Esophagus muscularis mucosa (tissue), 4 donors: ENCODE measurements at regions not wholly inside any gene's neighbourhood (a gene's known extent, or its start where the extent isn't known, plus 50 kb on each side); places are given as distances from the start of the nearest gene placed in this dataset.

Source experiments
- DNase-seq: peaks from one replicate; pipeline ENCODE4 v3.0.0-alpha.2; 2017; ENCODE audit errors: extremely low spot score
- H3K27ac ChIP-seq, 4 donors: fragments of 200-600 bp; sonication (generic); replicated peaks in 1 of 4; 1 replicate in 3 of 4; 2 replicates in 1 of 4; pipeline ENCODE4 v1.5.1; 2016 to 2019; ENCODE audit warnings: mild to moderate bottlenecking in 1 of 4
- H3K27me3 ChIP-seq, 4 donors: fragments of 200-600 bp; sonication (generic); one replicate each; pipeline versions ENCODE4 v1.5.1 to v1.6.0; 2016 to 2019
- H3K36me3 ChIP-seq, 4 donors: fragments of 200-600 bp; sonication (generic); one replicate each; pipeline ENCODE4 v1.5.1; 2016 to 2019
- H3K4me1 ChIP-seq, 4 donors: fragments of 200-600 bp; sonication (generic); one replicate each; pipeline ENCODE4 v1.5.1; 2016 to 2019
- H3K4me3 ChIP-seq, 4 donors: fragments of 200-600 bp; sonication (generic); 1 replicate in 2 of 4; 2 replicates in 2 of 4; pipeline ENCODE4 v1.5.1; 2016 to 2019; ENCODE audit warnings: mild to moderate bottlenecking in 4 of 4, moderate library complexity in 1 of 4
- H3K9me3 ChIP-seq, 4 donors: fragments of 200-600 bp; sonication (generic); 1 replicate in 3 of 4; 2 replicates in 1 of 4; pipeline ENCODE4 v1.5.1; 2016 to 2019
- EP300 ChIP-seq: sonication (generic); formaldehyde crosslinking; IDR thresholded peaks from one replicate; pipeline ENCODE4 v1.6.1; 2017; ENCODE audit warnings: antibody characterized with exemption
- POLR2A ChIP-seq: fragments of 450-650 bp; IDR thresholded peaks from one replicate; pipeline ENCODE4 v1.6.1; 2017; ENCODE audit warnings: antibody characterized with exemption, moderate library complexity, mild to moderate bottlenecking, low read depth
- POLR2AphosphoS5 ChIP-seq, 2 donors: sonication (generic); formaldehyde crosslinking; IDR thresholded peaks; one replicate each; pipeline ENCODE4 v1.6.1; 2017; ENCODE audit warnings: antibody characterized with exemption in 2 of 2
- WGBS: methylation state at CpG from one replicate; pipeline ENCODE4 v1.1.5; 2018; 5-methylcytosine and 5-hydroxymethylcytosine counted together
- intact Hi-C: fragments of 100-400 bp; cut with DNase I; formaldehyde crosslinking; loops from one replicate; pipeline ENCODE4 v1.15.1; 2023
- TF ChIP-seq, protein P1 (sequence below), 3 experiments: fragments of 200-600 bp in 2 of 3; fragments of 450-650 bp in 1 of 3; sonication (generic) in 2 of 3; IDR thresholded peaks; one replicate each; pipeline ENCODE4 v1.5.1; 2017 to 2019; ENCODE audit warnings: antibody characterized with exemption in 3 of 3, mild to moderate bottlenecking in 2 of 3, moderate library complexity in 1 of 3

GRCh38 chr10:8532647-8533046 is 478.2 kb downstream of the GATA3 start:
- TF ChIP-seq POLR2A (no peak), EP300 (no peak)
- TF ChIP-seq, protein P1, sequence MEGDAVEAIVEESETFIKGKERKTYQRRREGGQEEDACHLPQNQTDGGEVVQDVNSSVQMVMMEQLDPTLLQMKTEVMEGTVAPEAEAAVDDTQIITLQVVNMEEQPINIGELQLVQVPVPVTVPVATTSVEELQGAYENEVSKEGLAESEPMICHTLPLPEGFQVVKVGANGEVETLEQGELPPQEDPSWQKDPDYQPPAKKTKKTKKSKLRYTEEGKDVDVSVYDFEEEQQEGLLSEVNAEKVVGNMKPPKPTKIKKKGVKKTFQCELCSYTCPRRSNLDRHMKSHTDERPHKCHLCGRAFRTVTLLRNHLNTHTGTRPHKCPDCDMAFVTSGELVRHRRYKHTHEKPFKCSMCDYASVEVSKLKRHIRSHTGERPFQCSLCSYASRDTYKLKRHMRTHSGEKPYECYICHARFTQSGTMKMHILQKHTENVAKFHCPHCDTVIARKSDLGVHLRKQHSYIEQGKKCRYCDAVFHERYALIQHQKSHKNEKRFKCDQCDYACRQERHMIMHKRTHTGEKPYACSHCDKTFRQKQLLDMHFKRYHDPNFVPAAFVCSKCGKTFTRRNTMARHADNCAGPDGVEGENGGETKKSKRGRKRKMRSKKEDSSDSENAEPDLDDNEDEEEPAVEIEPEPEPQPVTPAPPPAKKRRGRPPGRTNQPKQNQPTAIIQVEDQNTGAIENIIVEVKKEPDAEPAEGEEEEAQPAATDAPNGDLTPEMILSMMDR (IDR thresholded peaks at IDR 0.05): no peak
- Histone ChIP-seq H3K27me3 (peaks cover 0 to 15% (median 0%) of the 10 kb centered on the region in 4 donors), H3K27ac (no peak overlapping the region)

DNA sequence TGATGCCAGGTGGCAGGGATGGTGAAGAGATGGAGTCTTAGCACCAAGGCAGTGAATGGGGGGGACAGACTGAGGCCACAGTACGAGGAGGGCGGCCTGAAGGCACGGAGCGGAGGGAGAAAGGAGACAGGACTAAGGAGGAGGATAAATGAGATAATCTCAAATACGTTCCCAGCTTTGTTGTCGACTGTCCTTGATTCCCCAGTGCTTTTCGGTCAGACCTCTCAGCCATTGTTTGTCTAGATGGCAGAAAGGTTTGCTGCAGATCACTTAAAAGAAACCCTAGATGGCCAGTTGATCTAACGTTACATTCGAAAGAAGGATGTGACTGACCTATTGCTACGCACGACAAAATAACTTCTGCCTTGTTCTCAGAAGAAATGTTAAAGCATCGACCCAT is 479.0 kb downstream of the GATA3 start:
- TF ChIP-seq, protein P1 (IDR thresholded peaks at IDR 0.05): no peak
- no peak for TF ChIP-seq EP300
- TF ChIP-seq POLR2A: no peak
- TF ChIP-seq POLR2AphosphoS5 (IDR thresholded peaks at IDR 0.05): no peak
- H3K4me3 ChIP-seq: no peak overlapping the region
- peaks cover 0 to 15% (median 0%) of the 10 kb centered on the region in 4 donors for H3K27me3 ChIP-seq
- no peak overlapping the region for H3K27ac ChIP-seq
- H3K9me3 ChIP-seq: no peaks in the 10 kb centered on the region
- intact Hi-C loops: no loop called here
- peak; percentile 86 for DNase-seq
- H3K36me3 ChIP-seq: no peaks in the 10 kb centered on the region
- H3K4me1 ChIP-seq: no peaks in the 10 kb centered on the region
- WGBS: 71% methylated on average over 12 of the region's 12 CpGs

More at GRCh38 chr10:8532647-8533046, 478.2 kb downstream of the GATA3 start:
- Histone ChIP-seq H3K9me3 (no peaks in the 10 kb centered on the region), H3K36me3 (no peaks in the 10 kb centered on the region), H3K4me1 (no peaks in the 10 kb centered on the region), H3K4me3 (no peak overlapping the region)
- no peak for DNase-seq
- intact Hi-C loops: no loop called here

DNA sequence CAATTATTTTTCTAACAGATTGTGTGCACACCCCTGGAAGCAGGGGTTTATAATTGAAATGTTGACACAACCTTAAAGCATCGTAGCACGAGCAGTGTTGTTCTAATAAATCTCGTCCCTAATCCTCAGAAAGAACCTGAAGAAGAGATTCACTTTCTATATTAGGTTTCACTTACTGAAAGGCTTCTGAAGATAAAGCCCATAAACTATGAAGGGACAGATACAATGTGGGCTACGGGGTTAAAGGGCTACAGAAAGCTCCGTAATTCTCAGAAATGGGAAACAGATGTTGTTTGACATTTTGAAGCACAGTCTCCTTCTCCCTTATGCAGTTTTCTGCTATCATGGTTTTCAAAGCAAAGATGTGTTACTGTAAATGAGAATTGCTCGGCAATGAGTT is 479.6 kb downstream of the GATA3 start:
- Histone ChIP-seq H3K9me3 (no peaks in the 10 kb centered on the region), H3K4me3 (no peak overlapping the region), H3K4me1 (no peaks in the 10 kb centered on the region), H3K27me3 (peaks cover 0 to 15% (median 0%) of the 10 kb centered on the region in 4 donors), H3K36me3 (no peaks in the 10 kb centered on the region), H3K27ac (no peak overlapping the region)
- no peak for DNase-seq
- TF ChIP-seq EP300 (no peak), POLR2A (no peak), POLR2AphosphoS5 (IDR thresholded peaks at IDR 0.05) (no peak)
- TF ChIP-seq, protein P1 (IDR thresholded peaks at IDR 0.05): no peak
- WGBS: 34% methylated on average over 6 of the region's 6 CpGs
- intact Hi-C loops: no loop called here

DNA sequence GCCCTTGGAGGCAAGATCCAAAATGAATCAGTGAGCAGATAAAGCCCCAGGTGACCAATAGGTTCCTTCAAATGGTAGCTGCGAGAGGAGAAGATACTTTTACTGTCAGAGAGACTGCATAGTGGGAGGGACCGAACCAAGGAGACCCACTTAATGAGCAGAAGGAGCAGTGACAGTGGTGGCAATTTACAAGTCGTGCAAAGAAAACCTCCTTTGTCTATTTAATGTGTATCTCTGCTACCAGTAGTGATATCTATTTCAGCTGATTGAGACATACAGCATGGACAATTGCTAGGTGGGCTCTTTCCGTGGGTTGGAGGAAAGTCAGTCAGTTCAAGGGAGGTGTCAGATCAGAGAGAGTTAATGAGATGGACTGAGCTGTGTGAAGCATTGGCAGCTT is 480.4 kb downstream of the GATA3 start:
- WGBS: 77% methylated on average over 4 of the region's 4 CpGs
- Histone ChIP-seq H3K9me3 (no peaks in the 10 kb centered on the region), H3K36me3 (no peaks in the 10 kb centered on the region), H3K4me1 (no peaks in the 10 kb centered on the region), H3K27ac (no peak overlapping the region), H3K4me3 (no peak overlapping the region), H3K27me3 (peaks cover 0 to 15% (median 0%) of the 10 kb centered on the region in 4 donors)
- TF ChIP-seq, protein P1 (IDR thresholded peaks at IDR 0.05): no peak
- TF ChIP-seq POLR2A (no peak), POLR2AphosphoS5 (IDR thresholded peaks at IDR 0.05) (no peak), EP300 (no peak)
- intact Hi-C loops: no loop called here
- DNase-seq: no peak

GRCh38 chr10:8539056-8539455 is 484.6 kb downstream of the GATA3 start:
- Histone ChIP-seq H3K27me3 (peaks cover 0 to 10% (median 0%) of the 10 kb centered on the region in 4 donors), H3K36me3 (no peaks in the 10 kb centered on the region), H3K27ac (no peak overlapping the region), H3K4me1 (no peaks in the 10 kb centered on the region), H3K9me3 (peaks cover 0 to 7% (median 0%) of the 10 kb centered on the region in 4 donors), H3K4me3 (no peak overlapping the region)
- TF ChIP-seq EP300 (no peak), POLR2A (no peak)
- TF ChIP-seq, protein P1 (IDR thresholded peaks at IDR 0.05): no peak
- WGBS: 79% methylated on average over 3 of the region's 3 CpGs
- intact Hi-C loops: no loop called here
- no peak for DNase-seq
